HepG2 (cell line): ENCODE measurements at regions not wholly inside any gene's neighbourhood (a gene's known extent, or its start where the extent isn't known, plus 50 kb on each side); places are given as distances from the start of the nearest gene placed in this dataset.

Source experiments
- DNMT1 ChIP-seq: sonication (generic); formaldehyde crosslinking; IDR thresholded peaks from 2 replicates; pipeline ENCODE4 v1.5.1; 2020; ENCODE audit warnings: mild to moderate bottlenecking, missing genetic modification reagents
- EP300 ChIP-seq, 3 experiments: sonication (generic) in 1 of 3; formaldehyde crosslinking in 1 of 3; IDR thresholded peaks; 2 replicates each; pipeline versions ENCODE4 v1.5.1 to v1.6.1; 2011 to 2020; ENCODE audit warnings: low read depth in 2 of 3, low read length in 2 of 3, borderline replicate concordance in 1 of 3, improper control_type of control experiment in 1 of 3, mild to moderate bottlenecking in 1 of 3, missing genetic modification reagents in 1 of 3, moderate library complexity in 1 of 3
- HOXA3 ChIP-seq: sonication (generic); formaldehyde crosslinking; IDR thresholded peaks from 2 replicates; pipeline ENCODE4 v1.5.0; 2020; ENCODE audit warnings: missing genetic modification reagents
- KDM5A ChIP-seq: fragments of 200-600 bp; sonication (generic); IDR thresholded peaks from 2 replicates; pipeline ENCODE4 v1.7.0; 2018; ENCODE audit warnings: antibody characterized with exemption, mild to moderate bottlenecking, low read length, borderline replicate concordance
- MBNL3 ChIP-seq: fragments of 250-450 bp; sonication (Bioruptor Pico); conservative IDR thresholded peaks from 2 replicates; pipeline ENCODE4 v1.8.0; 2022; ENCODE audit warnings: mild to moderate bottlenecking, inconsistent platforms
- SETDB1 ChIP-seq: sonication (generic); formaldehyde crosslinking; IDR thresholded peaks from 2 replicates; pipeline ENCODE4 v1.5.1; 2020; ENCODE audit warnings: missing genetic modification reagents, mild to moderate bottlenecking, borderline replicate concordance
- TAF1 ChIP-seq: sonication (generic); formaldehyde crosslinking; IDR thresholded peaks from 2 replicates; pipeline ENCODE4 v1.4.0; 2020; ENCODE audit warnings: missing genetic modification reagents
- YY1 ChIP-seq: IDR thresholded peaks from 2 replicates; pipeline ENCODE4 v1.6.1; 2011; ENCODE audit warnings: low read length, low read depth, moderate library complexity, mild to moderate bottlenecking; ENCODE audit not compliant: insufficient read depth, insufficient replicate concordance
- ZEB1 ChIP-seq: IDR thresholded peaks from 2 replicates; pipeline ENCODE4 v1.6.1; 2012; ENCODE audit warnings: mild to moderate bottlenecking, low read depth, inconsistent platforms; ENCODE audit not compliant: insufficient replicate concordance
- ZFP41 ChIP-seq: sonication (generic); formaldehyde crosslinking; IDR thresholded peaks from 2 replicates; pipeline ENCODE4 v1.4.0; 2020; ENCODE audit warnings: mild to moderate bottlenecking, missing genetic modification reagents, borderline replicate concordance
- ZNF10 ChIP-seq: sonication (generic); formaldehyde crosslinking; IDR thresholded peaks from 2 replicates; pipeline ENCODE4 v1.4.0; 2020; ENCODE audit warnings: mild to moderate bottlenecking, low read depth, missing genetic modification reagents, borderline replicate concordance
- ZNF33B ChIP-seq: sonication (generic); formaldehyde crosslinking; IDR thresholded peaks from 2 replicates; pipeline ENCODE4 v1.5.1; 2020; ENCODE audit warnings: mild to moderate bottlenecking, missing genetic modification reagents
- ZNF660 ChIP-seq: sonication (generic); formaldehyde crosslinking; IDR thresholded peaks from 2 replicates; pipeline ENCODE4 v1.5.1; 2020; ENCODE audit warnings: mild to moderate bottlenecking, low read depth, missing genetic modification reagents, borderline replicate concordance
- ZNF773 ChIP-seq: sonication (generic); formaldehyde crosslinking; IDR thresholded peaks from 2 replicates; pipeline ENCODE4 v1.4.0; 2020; ENCODE audit warnings: missing genetic modification reagents, borderline replicate concordance
- TF ChIP-seq, protein P1 (sequence below): sonication (generic); formaldehyde crosslinking; IDR thresholded peaks from 2 replicates; pipeline ENCODE4 v1.5.1; 2020; ENCODE audit warnings: missing genetic modification reagents, mild to moderate bottlenecking, borderline replicate concordance
- TF ChIP-seq, protein P2 (sequence below): sonication (generic); formaldehyde crosslinking; IDR thresholded peaks from 2 replicates; pipeline ENCODE4 v1.4.0; 2020; ENCODE audit warnings: missing genetic modification reagents
- TF ChIP-seq, protein P3 (sequence below): IDR thresholded peaks from 2 replicates; pipeline ENCODE4 v1.6.1; 2016; ENCODE audit warnings: missing biosample characterization, missing genetic modification reagents, low read depth
- TF ChIP-seq, protein P4 (sequence below), 2 experiments: fragments of 450-650 bp in 1 of 2; sonication (generic) in 1 of 2; formaldehyde crosslinking; IDR thresholded peaks; 2 replicates each; pipeline versions ENCODE4 v1.5.0 to v1.8.0; 2020 to 2022; ENCODE audit warnings: mild to moderate bottlenecking in 1 of 2, missing genetic modification reagents in 1 of 2

DNA sequence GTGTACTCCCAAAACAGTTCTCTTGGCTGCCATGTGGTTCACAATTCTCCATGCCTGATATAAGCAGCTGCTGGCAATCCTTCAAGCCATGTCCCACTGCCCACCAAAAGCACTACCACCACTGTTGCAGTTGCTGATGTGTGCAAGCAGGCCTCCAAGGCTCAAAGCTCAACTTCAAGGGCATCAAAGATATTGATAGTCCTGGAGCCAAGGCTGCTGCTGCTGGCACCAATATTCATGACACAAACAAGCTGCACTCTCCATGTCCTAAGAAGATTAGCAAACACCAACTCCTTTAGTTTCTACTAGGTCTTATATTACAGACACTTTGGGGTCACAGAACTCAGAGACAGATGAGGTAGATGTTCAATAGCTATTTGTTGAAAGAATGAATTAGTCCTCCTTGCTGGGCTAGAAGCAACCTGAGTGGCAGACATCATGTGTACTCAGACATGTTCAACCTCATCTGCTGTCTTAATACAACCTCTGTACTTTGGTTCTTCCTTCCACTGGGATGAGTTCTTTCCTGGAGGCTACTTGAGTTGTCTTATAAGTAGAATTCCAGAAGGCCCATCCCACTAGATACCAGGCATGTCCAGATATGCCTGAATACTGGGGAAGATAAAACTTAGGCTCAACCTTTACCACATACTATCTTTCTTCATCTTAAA is 104.5 kb upstream of the UGP2 start (continued):
- TF ChIP-seq, protein P1, sequence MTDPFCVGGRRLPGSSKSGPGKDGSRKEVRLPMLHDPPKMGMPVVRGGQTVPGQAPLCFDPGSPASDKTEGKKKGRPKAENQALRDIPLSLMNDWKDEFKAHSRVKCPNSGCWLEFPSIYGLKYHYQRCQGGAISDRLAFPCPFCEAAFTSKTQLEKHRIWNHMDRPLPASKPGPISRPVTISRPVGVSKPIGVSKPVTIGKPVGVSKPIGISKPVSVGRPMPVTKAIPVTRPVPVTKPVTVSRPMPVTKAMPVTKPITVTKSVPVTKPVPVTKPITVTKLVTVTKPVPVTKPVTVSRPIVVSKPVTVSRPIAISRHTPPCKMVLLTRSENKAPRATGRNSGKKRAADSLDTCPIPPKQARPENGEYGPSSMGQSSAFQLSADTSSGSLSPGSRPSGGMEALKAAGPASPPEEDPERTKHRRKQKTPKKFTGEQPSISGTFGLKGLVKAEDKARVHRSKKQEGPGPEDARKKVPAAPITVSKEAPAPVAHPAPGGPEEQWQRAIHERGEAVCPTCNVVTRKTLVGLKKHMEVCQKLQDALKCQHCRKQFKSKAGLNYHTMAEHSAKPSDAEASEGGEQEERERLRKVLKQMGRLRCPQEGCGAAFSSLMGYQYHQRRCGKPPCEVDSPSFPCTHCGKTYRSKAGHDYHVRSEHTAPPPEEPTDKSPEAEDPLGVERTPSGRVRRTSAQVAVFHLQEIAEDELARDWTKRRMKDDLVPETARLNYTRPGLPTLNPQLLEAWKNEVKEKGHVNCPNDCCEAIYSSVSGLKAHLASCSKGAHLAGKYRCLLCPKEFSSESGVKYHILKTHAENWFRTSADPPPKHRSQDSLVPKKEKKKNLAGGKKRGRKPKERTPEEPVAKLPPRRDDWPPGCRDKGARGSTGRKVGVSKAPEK (CRISPR knock-in tag): 0 out of 2 replicates have a peak, but pooled peaks have one; percentile 25
- TF ChIP-seq, protein P2, sequence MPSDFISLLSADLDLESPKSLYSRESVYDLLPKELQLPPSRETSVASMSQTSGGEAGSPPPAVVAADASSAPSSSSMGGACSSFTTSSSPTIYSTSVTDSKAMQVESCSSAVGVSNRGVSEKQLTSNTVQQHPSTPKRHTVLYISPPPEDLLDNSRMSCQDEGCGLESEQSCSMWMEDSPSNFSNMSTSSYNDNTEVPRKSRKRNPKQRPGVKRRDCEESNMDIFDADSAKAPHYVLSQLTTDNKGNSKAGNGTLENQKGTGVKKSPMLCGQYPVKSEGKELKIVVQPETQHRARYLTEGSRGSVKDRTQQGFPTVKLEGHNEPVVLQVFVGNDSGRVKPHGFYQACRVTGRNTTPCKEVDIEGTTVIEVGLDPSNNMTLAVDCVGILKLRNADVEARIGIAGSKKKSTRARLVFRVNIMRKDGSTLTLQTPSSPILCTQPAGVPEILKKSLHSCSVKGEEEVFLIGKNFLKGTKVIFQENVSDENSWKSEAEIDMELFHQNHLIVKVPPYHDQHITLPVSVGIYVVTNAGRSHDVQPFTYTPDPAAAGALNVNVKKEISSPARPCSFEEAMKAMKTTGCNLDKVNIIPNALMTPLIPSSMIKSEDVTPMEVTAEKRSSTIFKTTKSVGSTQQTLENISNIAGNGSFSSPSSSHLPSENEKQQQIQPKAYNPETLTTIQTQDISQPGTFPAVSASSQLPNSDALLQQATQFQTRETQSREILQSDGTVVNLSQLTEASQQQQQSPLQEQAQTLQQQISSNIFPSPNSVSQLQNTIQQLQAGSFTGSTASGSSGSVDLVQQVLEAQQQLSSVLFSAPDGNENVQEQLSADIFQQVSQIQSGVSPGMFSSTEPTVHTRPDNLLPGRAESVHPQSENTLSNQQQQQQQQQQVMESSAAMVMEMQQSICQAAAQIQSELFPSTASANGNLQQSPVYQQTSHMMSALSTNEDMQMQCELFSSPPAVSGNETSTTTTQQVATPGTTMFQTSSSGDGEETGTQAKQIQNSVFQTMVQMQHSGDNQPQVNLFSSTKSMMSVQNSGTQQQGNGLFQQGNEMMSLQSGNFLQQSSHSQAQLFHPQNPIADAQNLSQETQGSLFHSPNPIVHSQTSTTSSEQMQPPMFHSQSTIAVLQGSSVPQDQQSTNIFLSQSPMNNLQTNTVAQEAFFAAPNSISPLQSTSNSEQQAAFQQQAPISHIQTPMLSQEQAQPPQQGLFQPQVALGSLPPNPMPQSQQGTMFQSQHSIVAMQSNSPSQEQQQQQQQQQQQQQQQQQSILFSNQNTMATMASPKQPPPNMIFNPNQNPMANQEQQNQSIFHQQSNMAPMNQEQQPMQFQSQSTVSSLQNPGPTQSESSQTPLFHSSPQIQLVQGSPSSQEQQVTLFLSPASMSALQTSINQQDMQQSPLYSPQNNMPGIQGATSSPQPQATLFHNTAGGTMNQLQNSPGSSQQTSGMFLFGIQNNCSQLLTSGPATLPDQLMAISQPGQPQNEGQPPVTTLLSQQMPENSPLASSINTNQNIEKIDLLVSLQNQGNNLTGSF (CRISPR knock-in tag): no peak
- TF ChIP-seq TAF1 (CRISPR knock-in tag) (no peak), YY1 (no peak), ZNF660 (CRISPR knock-in tag) (no peak), ZNF10 (CRISPR knock-in tag) (no peak), ZNF773 (CRISPR knock-in tag) (no peak), DNMT1 (CRISPR knock-in tag) (no peak), EP300 (IDR thresholded peaks at IDR 0.05; ENCODE audit: low read depth in 2 of 2, low read length in 2 of 2) (peak in 1 of 2 experiments; percentile 84; a peak in 2 of 4 replicates), EP300 (CRISPR knock-in tag; IDR thresholded peaks at IDR 0.05; ENCODE audit: borderline replicate concordance) (peak; percentile 75; the same call in 1 of the 2 replicates), KDM5A (no peak), MBNL3 (no peak), HOXA3 (CRISPR knock-in tag) (peak; percentile 81; the same call in 1 of the 2 replicates), ZNF33B (CRISPR knock-in tag) (no peak), ZEB1 (no peak), SETDB1 (no peak), ZFP41 (CRISPR knock-in tag) (no peak)
- TF ChIP-seq, protein P3, sequence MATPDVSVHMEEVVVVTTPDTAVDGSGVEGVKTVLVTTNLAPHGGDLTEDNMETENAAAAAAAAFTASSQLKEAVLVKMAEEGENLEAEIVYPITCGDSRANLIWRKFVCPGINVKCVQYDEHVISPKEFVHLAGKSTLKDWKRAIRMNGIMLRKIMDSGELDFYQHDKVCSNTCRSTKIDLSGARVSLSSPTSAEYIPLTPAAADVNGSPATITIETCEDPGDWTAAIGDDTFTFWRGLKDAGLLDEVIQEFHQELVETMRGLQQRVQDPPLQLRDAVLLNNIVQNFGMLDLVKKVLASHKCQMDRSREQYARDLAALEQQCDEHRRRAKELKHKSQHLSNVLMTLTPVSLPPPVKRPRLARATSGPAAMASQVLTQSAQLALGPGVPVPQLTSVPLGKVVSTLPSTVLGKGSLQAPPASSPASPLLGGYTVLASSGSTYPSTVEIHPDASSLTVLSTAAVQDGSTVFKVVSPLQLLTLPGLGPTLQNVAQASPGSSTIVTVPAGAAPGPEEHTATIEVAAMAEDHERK (CRISPR knock-in tag): no peak
- TF ChIP-seq, protein P4, sequence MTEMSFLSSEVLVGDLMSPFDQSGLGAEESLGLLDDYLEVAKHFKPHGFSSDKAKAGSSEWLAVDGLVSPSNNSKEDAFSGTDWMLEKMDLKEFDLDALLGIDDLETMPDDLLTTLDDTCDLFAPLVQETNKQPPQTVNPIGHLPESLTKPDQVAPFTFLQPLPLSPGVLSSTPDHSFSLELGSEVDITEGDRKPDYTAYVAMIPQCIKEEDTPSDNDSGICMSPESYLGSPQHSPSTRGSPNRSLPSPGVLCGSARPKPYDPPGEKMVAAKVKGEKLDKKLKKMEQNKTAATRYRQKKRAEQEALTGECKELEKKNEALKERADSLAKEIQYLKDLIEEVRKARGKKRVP (CRISPR knock-in tag; IDR thresholded peaks at IDR 0.05): peak in 1 of 2 experiments; percentile 82; a peak in 2 of 4 replicates
